Thyroid gland (tissue), 4 donors: ENCODE measurements at regions not wholly inside any gene's neighbourhood (a gene's known extent, or its start where the extent isn't known, plus 50 kb on each side); places are given as distances from the start of the nearest gene placed in this dataset.

Experiments used
- POLR2A ChIP-seq, 2 donors: fragments of 450-650 bp; IDR thresholded peaks; one replicate each; pipeline ENCODE4 v1.6.1; 2017; ENCODE audit warnings: antibody characterized with exemption in 2 of 2, mild to moderate bottlenecking in 2 of 2, moderate library complexity in 1 of 2
- TF ChIP-seq, protein P1 (sequence below), 6 experiments: fragments of 200-600 bp in 3 of 6; fragments of 450-650 bp in 3 of 6; sonication (generic) in 3 of 6; IDR thresholded peaks; one replicate each; pipeline ENCODE4 v1.5.1; 2016 to 2019; ENCODE audit warnings: antibody characterized with exemption in 6 of 6, mild to moderate bottlenecking in 2 of 6, inconsistent platforms in 1 of 6, moderate library complexity in 1 of 6

DNA sequence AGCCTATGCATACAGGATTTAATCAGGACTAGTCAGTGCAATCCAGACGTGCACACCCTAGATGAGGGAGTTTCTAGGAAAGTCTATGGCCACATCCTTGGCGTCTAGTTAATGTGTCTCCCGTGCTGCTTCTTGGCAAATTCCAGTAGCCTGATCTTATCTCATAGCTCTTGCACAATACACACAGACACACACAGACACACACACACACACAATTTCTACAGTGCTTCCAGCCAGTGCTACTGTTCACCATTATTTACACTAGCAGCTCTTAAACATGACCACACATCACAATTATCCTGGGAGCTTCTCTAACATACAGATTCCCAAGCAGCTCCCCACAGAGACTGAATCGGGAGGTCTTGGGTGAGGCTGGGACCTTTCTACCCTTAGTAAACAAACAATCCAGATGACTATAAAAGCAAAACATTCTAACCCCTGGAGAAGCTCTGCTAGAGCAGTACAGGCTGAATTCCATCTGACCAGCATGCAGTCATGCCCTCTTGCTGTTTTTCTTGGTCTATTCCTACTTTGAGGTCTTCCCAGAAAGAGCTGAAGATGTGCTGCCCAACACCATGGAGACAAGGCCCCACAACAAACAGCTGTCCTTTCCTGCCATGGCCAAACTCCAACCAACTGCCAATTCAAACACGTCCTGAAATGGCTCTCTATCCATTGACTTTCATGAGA, 236.6 kb downstream of the DEPDC1B start:
- TF ChIP-seq POLR2A (IDR thresholded peaks at IDR 0.05): no peak
- TF ChIP-seq, protein P1, sequence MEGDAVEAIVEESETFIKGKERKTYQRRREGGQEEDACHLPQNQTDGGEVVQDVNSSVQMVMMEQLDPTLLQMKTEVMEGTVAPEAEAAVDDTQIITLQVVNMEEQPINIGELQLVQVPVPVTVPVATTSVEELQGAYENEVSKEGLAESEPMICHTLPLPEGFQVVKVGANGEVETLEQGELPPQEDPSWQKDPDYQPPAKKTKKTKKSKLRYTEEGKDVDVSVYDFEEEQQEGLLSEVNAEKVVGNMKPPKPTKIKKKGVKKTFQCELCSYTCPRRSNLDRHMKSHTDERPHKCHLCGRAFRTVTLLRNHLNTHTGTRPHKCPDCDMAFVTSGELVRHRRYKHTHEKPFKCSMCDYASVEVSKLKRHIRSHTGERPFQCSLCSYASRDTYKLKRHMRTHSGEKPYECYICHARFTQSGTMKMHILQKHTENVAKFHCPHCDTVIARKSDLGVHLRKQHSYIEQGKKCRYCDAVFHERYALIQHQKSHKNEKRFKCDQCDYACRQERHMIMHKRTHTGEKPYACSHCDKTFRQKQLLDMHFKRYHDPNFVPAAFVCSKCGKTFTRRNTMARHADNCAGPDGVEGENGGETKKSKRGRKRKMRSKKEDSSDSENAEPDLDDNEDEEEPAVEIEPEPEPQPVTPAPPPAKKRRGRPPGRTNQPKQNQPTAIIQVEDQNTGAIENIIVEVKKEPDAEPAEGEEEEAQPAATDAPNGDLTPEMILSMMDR (IDR thresholded peaks at IDR 0.05): no peak
